Astrocyte of the spinal cord (primary cell): ENCODE measurements at regions not wholly inside any gene's neighbourhood (a gene's known extent, or its start where the extent isn't known, plus 50 kb on each side); places are given as distances from the start of the nearest gene placed in this dataset.

Experiments
- DNase-seq: peaks from one replicate; pipeline ENCODE4 v3.0.0; 2011; ENCODE audit warnings: low read depth, low spot score
- H3K4me3 ChIP-seq: 2 replicates; pipeline ENCODE4 v1.5.1; 2011; ENCODE audit warnings: low read depth, mild to moderate bottlenecking, low read length, moderate library complexity
- CTCF ChIP-seq: IDR thresholded peaks from 2 replicates; pipeline ENCODE4 v1.5.1; 2012; ENCODE audit warnings: low read depth, mild to moderate bottlenecking, low read length, inconsistent platforms
- in situ Hi-C: cut with HindIII; loops from 2 replicates; pipeline ENCODE4 v1.10.0; 2017; ENCODE audit warnings: low sequenced_read_pairs

GRCh38 chr3:150035301-150035779 is 64.6 kb upstream of the PFN2 start:
- no peak overlapping the region for H3K4me3 ChIP-seq
- TF ChIP-seq CTCF, result no peak
- DNase-seq, result no peak
- in situ Hi-C loops, result no loop called here

GRCh38 chr3:150033721-150034120 is 63.0 kb upstream of the PFN2 start:
- no peak for TF ChIP-seq CTCF
- in situ Hi-C loops, result no loop called here
- DNase-seq, result no peak
- H3K4me3 ChIP-seq, result no peak overlapping the region

GRCh38 chr3:150030841-150031240 is 60.1 kb upstream of the PFN2 start:
- H3K4me3 ChIP-seq, result no peak overlapping the region
- TF ChIP-seq CTCF, result no peak
- in situ Hi-C loops, result no loop called here
- DNase-seq, result no peak

GRCh38 chr3:150023239-150023636 is 52.5 kb upstream of the PFN2 start:
- TF ChIP-seq CTCF, result no peak
- H3K4me3 ChIP-seq, result no peak overlapping the region
- in situ Hi-C loops, result no loop called here
- DNase-seq, result no peak

- in situ Hi-C loops, result no loop called here
- no peak for TF ChIP-seq CTCF
- no peak overlapping the region for H3K4me3 ChIP-seq
- DNase-seq, result peak; percentile 7
Measured at GRCh38 chr3:150022381-150023238, 51.9 kb upstream of the PFN2 start.

- peak; percentile 26 for DNase-seq
- no peak for TF ChIP-seq CTCF
- H3K4me3 ChIP-seq, result no peak overlapping the region
- in situ Hi-C loops, result no loop called here
Measured at GRCh38 chr3:150020527-150020926, 49.8 kb upstream of the PFN2 start.
